ENCODE measurements at regions not wholly inside any gene's neighbourhood (a gene's known extent, or its start where the extent isn't known, plus 50 kb on each side); places are given as distances from the start of the nearest gene placed in this dataset.

DNA sequence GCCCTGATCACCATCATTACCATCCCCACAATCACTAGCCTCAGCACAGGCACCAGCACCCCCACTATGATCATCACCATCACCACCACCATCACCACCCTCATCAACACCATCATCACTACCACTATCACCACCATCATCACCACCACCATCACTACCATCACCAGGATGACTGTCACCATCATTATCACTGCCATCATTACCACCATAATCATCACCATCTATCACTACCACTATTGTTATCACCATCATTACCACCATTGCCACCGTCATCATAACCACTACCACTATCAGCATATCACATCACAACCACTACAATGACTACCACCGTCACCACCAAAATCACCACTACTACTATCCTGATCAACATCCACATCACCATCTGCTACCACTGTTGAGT lies 57.3 kb upstream of the CASZ1 start:
- no peak overlapping the region for H3K4me3 ChIP-seq (ENCODE audit: low read length)
- no peak for DNase-seq (ENCODE audit: low read depth)
- TF ChIP-seq, protein P1, sequence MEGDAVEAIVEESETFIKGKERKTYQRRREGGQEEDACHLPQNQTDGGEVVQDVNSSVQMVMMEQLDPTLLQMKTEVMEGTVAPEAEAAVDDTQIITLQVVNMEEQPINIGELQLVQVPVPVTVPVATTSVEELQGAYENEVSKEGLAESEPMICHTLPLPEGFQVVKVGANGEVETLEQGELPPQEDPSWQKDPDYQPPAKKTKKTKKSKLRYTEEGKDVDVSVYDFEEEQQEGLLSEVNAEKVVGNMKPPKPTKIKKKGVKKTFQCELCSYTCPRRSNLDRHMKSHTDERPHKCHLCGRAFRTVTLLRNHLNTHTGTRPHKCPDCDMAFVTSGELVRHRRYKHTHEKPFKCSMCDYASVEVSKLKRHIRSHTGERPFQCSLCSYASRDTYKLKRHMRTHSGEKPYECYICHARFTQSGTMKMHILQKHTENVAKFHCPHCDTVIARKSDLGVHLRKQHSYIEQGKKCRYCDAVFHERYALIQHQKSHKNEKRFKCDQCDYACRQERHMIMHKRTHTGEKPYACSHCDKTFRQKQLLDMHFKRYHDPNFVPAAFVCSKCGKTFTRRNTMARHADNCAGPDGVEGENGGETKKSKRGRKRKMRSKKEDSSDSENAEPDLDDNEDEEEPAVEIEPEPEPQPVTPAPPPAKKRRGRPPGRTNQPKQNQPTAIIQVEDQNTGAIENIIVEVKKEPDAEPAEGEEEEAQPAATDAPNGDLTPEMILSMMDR (IDR thresholded peaks at IDR 0.05; ENCODE audit: insufficient read depth, low read depth, low read length, missing control alignments): no peak

DNA sequence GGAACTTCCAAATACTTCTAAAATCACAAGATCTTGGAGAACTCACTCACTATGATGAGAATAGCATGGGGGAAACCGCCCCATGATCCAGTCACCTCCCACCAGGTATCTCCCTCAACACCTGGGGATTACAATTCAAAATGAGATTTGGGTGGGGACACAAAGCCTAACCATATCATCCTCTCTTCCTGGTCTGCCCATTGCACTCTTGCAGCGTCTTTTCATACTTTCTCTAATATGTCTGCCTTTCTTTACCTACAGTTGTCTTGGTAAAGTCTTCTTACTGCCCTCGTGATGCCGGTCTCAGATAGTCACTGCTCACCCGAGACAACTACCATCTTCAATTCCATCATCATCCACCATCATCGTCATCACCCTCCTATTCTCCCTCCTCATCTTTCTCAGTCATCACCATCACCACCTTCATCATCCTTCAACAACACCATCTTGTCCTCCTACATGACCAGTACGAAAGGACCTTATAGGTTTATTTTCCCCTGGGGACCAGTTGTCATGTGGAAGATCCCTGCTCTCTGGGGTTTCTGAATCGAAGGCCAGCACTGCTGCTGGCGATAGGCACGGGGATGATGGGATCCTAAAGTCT lies 58.5 kb upstream of the CASZ1 start:
- TF ChIP-seq, protein P1 (IDR thresholded peaks at IDR 0.05; ENCODE audit: insufficient read depth, low read depth, low read length, missing control alignments): no peak
- no peak for DNase-seq (ENCODE audit: low read depth)
- H3K4me3 ChIP-seq (ENCODE audit: low read length): no peak overlapping the region

DNA sequence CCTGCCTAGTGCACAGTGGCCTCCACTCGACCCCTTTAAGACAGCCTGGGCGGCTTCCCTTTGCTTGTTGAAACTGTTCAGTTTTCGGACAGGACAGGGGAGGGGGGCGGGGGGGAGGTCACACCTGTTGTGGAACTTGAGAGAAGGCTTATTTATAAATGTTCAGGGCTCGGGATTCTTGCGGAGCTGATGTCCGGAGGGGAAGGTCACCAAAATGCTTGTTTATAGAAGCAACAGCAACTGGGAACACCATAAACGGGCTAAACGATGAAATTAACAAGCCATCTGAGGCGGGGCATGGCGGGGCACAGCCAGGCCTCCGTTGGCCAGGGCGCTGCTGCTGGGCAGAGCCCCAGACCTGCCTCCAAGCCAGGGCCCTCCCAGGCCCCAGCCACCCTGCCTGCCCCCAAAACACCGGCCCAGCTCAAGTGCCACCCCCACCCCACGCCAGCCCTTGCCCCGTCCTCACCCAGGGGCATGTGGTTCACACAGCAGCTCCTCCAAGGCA lies 59.8 kb upstream of the CASZ1 start:
- H3K4me3 ChIP-seq (ENCODE audit: low read length): no peak overlapping the region
- DNase-seq (ENCODE audit: low read depth): no peak
- TF ChIP-seq, protein P1 (IDR thresholded peaks at IDR 0.05; ENCODE audit: insufficient read depth, low read depth, low read length, missing control alignments): no peak

DNA sequence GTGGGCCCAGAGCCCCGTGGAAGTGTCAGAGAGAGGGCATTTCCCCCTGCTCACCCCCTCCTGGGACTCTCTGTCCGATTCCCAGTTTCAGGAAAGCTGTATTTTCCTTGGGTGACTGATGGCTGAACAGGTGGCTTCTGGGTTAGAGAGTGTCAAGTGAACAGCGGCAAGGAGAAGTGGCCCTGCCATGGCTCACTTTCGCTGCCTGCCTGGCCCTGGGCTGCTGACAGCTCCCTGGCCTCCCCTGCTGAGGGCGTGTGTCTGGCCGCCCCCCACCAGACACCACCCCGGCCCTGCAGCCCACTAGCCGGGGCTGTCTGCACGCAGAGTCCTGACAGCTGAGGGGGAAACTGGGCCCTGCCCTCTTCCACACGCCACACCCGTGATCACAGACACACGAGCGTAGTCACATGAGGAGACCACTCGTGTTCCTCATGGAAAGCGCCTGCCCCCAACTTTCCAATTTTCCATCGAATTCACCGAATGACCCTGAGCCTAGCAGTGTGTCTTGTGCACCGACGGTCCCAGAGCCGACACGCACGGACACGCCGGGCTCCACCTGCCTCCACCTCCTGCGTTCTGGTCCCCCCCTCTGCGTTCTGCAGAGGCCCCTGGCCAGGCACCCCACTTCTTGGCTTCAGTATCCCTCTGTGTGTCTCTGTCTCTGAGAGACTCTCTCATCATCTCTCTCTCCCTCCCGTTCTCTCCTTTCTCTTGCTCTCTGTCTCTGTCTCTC lies 60.6 kb upstream of the CASZ1 start:
- DNase-seq (ENCODE audit: low read depth): no peak
- H3K4me3 ChIP-seq (ENCODE audit: low read length): no peak overlapping the region
- TF ChIP-seq, protein P1 (IDR thresholded peaks at IDR 0.05; ENCODE audit: insufficient read depth, low read depth, low read length, missing control alignments): no peak

DNA sequence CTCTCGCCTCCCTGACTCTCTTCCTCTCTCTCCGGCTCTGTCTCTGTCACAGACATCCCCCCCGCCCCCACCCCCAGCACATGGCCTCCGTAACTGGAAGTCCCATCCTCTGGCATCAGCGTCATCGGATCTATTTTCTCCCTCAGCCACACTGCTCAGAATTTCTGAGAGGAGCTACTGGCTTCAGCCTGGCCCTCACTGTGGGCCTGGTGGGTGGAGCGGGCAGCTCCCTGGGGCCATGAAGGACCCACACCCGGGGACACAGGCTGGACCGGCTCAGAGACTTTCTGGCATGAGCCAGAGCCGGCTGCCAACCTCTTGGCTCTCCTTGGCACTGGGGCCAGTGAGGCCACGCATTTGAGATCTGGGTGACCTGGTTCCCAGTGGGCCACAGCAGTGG lies 61.2 kb upstream of the CASZ1 start:
- H3K4me3 ChIP-seq (ENCODE audit: low read length): no peak overlapping the region
- no peak for DNase-seq (ENCODE audit: low read depth)
- TF ChIP-seq, protein P1 (IDR thresholded peaks at IDR 0.05; ENCODE audit: insufficient read depth, low read depth, low read length, missing control alignments): no peak

DNA sequence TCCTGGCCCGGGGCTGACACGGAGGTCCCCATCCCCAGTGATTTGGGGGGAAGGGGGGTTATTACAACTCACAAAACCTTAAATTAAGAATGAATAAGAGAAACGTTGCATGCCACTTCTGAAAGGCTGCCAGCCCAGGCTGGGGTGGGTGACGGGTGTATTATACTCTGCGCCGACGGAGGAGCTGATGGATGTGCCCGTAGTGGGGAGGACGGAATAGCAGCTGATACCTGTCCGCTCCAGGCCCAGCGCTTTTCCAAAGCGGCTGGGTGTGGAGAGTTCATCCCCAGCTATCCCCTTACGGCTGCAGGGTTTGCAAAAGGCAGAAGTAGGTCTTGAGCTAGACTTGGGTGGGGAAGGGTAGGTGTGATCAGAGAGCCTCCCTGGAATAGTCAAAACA lies 63.8 kb upstream of the CASZ1 start:
- no peak overlapping the region for H3K4me3 ChIP-seq (ENCODE audit: low read length)
- TF ChIP-seq, protein P1 (IDR thresholded peaks at IDR 0.05; ENCODE audit: insufficient read depth, low read depth, low read length, missing control alignments): no peak

More for the DNA sequence above, 63.8 kb upstream of the CASZ1 start:
- no peak for DNase-seq (ENCODE audit: low read depth)

Data from epithelial cell of esophagus (primary cell).